K562 (cell line): ENCODE measurements at regions not wholly inside any gene's neighbourhood (a gene's known extent, or its start where the extent isn't known, plus 50 kb on each side); places are given as distances from the start of the nearest gene placed in this dataset.

Source experiments
- ATAC-seq: fragments of 200-7000 bp; cut with Tn5 transposase; 3 replicates; pipeline ENCODE4 v1.9.1; 2020; ENCODE audit warnings: moderate library complexity
- BruUV-seq: library from RNA; stranded (reverse); fragments of 400-500 nt; replicated peaks from 2 replicates; lab custom pipeline; 2021; lab: Mats Ljungman, UMichigan
- CTCF ChIA-PET: fragments of 300-600 bp; formaldehyde crosslinking; extraction: SDS; loops from one replicate; lab custom pipeline; 2021; ENCODE audit warnings: low intra/inter-chr PET ratio; lab: Yijun Ruan, JAX
- POLR2A ChIA-PET: fragments of 300-600, 350-650 bp; sonication (Branson Sonifier 250); formaldehyde crosslinking; extraction: SDS; loops from one replicate; lab custom pipeline; 2021; ENCODE audit warnings: antibody characterized with exemption, inconsistent platforms; lab: Yijun Ruan, JAX
- DNase-seq, 4 experiments: peaks; one replicate each; pipeline versions ENCODE4 v3.0.0 to v3.0.0-alpha.2; 2011 to 2018; ENCODE audit warnings: low spot score in 3 of 4, mixed read lengths in 3 of 4; ENCODE audit errors: extremely low read depth in 1 of 4
- FAIRE-seq: peaks from 2 replicates; lab custom pipeline; 2011; peaks lifted over from hg19 to GRCh38; lab: Jason Lieb, UNC
- H2AFZ ChIP-seq: 2 replicates; pipeline ENCODE4 v1.6.0; 2011; ENCODE audit warnings: low read depth, low read length, control low read depth, inconsistent platforms
- H3K27ac ChIP-seq: fragments of 200-600 bp; 3 replicates; pipeline ENCODE4 v1.8.0; 2011; ENCODE audit warnings: low read depth, mild to moderate bottlenecking, control low read depth, inconsistent platforms, low read length, moderate library complexity, mixed read lengths; ENCODE audit errors: extremely low read depth
- H3K27me3 ChIP-seq, 2 experiments: fragments of 300-600 bp in 1 of 2; 2 replicates in 1 of 2; 3 replicates in 1 of 2; pipeline versions ENCODE4 v1.6.0 to v1.8.0; 2011; ENCODE audit warnings: inconsistent platforms in 2 of 2, low read length in 2 of 2, mild to moderate bottlenecking in 1 of 2, mixed read lengths in 1 of 2, moderate library complexity in 1 of 2; ENCODE audit not compliant: control insufficient read depth in 2 of 2, insufficient read depth in 2 of 2
- H3K36me3 ChIP-seq: fragments of 300-600 bp; 3 replicates; pipeline ENCODE4 v1.8.0; 2011; ENCODE audit warnings: mild to moderate bottlenecking, low read length, inconsistent platforms; ENCODE audit not compliant: control insufficient read depth, insufficient read depth
- H3K4me1 ChIP-seq, 2 experiments: fragments of 200-600 bp in 1 of 2; replicated peaks in 1 of 2; 2 replicates in 1 of 2; 3 replicates in 1 of 2; pipeline versions ENCODE4 v1.5.1 to v1.8.0; 2011; ENCODE audit warnings: inconsistent platforms in 2 of 2, low read length in 2 of 2, mild to moderate bottlenecking in 1 of 2, mixed read lengths in 1 of 2, moderate library complexity in 1 of 2; ENCODE audit not compliant: control insufficient read depth in 2 of 2, insufficient read depth in 2 of 2
- H3K4me2 ChIP-seq: 2 replicates; pipeline ENCODE4 v1.6.1; 2011; ENCODE audit warnings: low read length, control low read depth, inconsistent platforms, mixed read lengths; ENCODE audit not compliant: insufficient read depth
- H3K4me3 ChIP-seq: fragments of 200-600 bp; sonication (generic), shearing (Covaris generic); 2 replicates; pipeline ENCODE4 v1.5.1; 2016; ENCODE audit warnings: control low read depth, inconsistent platforms
- H3K79me2 ChIP-seq: fragments of 200-600 bp; 3 replicates; pipeline ENCODE4 v1.8.0; 2011; ENCODE audit warnings: low read length, inconsistent platforms; ENCODE audit not compliant: control insufficient read depth, insufficient read depth
- H3K9ac ChIP-seq, 2 experiments: 2 replicates each; pipeline versions ENCODE4 v1.6.0 to v1.6.1; 2011; ENCODE audit warnings: low read depth in 2 of 2, low read length in 2 of 2, control low read depth in 1 of 2, inconsistent platforms in 1 of 2, mild to moderate bottlenecking in 1 of 2, mixed read lengths in 1 of 2; ENCODE audit not compliant: insufficient read depth in 1 of 2
- H3K9me1 ChIP-seq: one replicate; pipeline ENCODE4 v1.6.0; 2011; ENCODE audit warnings: inconsistent platforms, mild to moderate bottlenecking, low read length, moderate library complexity; ENCODE audit not compliant: control insufficient read depth, insufficient read depth
- H3K9me3 ChIP-seq: replicated peaks from 2 replicates; pipeline ENCODE4 v1.5.1; 2011; ENCODE audit warnings: low read depth, low read length, inconsistent platforms; ENCODE audit not compliant: control insufficient read depth, insufficient read depth
- H4K20me1 ChIP-seq: replicated peaks from 2 replicates; pipeline ENCODE4 v1.6.1; 2011; ENCODE audit warnings: low read length, inconsistent platforms, mixed read lengths; ENCODE audit not compliant: control insufficient read depth, insufficient read depth
- EHMT2 ChIP-seq: fragments of 450-650 bp; IDR thresholded peaks from 2 replicates; pipeline ENCODE4 v1.6.1; 2018; ENCODE audit warnings: antibody characterized with exemption
- IRF2 ChIP-seq: sonication (generic); formaldehyde crosslinking; IDR thresholded peaks from 2 replicates; pipeline ENCODE4 v1.8.1; 2022; ENCODE audit warnings: mild to moderate bottlenecking, missing genetic modification reagents
- KDM4B ChIP-seq, 2 experiments: fragments of 450-650 bp in 1 of 2; sonication (generic) in 1 of 2; IDR thresholded peaks; 2 replicates each; pipeline ENCODE4 v1.6.1; 2016 to 2017; ENCODE audit warnings: borderline replicate concordance in 2 of 2, antibody characterized with exemption in 1 of 2, low read depth in 1 of 2, mild to moderate bottlenecking in 1 of 2
- PML ChIP-seq: IDR thresholded peaks from 2 replicates; pipeline ENCODE4 v1.6.1; 2012; ENCODE audit warnings: low read length, inconsistent platforms
- RFX1 ChIP-seq: fragments of 450-650 bp; IDR thresholded peaks from 2 replicates; pipeline ENCODE4 v1.6.1; 2016; ENCODE audit warnings: mild to moderate bottlenecking, moderate library complexity
- TCF7 ChIP-seq: sonication (generic); IDR thresholded peaks from 2 replicates; pipeline ENCODE4 v1.6.1; 2016; ENCODE audit warnings: antibody characterized with exemption, borderline replicate concordance
- ZNF277 ChIP-seq: fragments of 250-450 bp; sonication (Bioruptor Pico); IDR thresholded peaks from 2 replicates; pipeline ENCODE4 v1.8.0; 2022; ENCODE audit warnings: inconsistent platforms, mild to moderate bottlenecking, moderate library complexity, borderline replicate concordance
- WGBS: fragments of 100-300 bp; shearing (Covaris generic); methylation state at CpG from one replicate; pipeline ENCODE4 v1.1.6; 2016; ENCODE audit warnings: low coverage, mixed read lengths; ENCODE audit not compliant: insufficient coverage; ENCODE audit errors: missing lambda C conversion rate; 5-methylcytosine and 5-hydroxymethylcytosine counted together
- in situ Hi-C: fragments of 300-500 bp; cut with MboI; formaldehyde crosslinking; loops from 4 replicates; pipeline ENCODE4 v1.15.0; 2018; ENCODE audit warnings: inconsistent platforms, mixed read lengths
- intact Hi-C: fragments of 100-400 bp; cut with micrococcal nuclease; formaldehyde crosslinking; loops from 2 replicates; pipeline ENCODE4 v1.14.2; 2022
- TF ChIP-seq, protein P1 (sequence below): fragments of 250-450 bp; sonication (Bioruptor Pico); IDR thresholded peaks from 2 replicates; pipeline ENCODE4 v1.5.0; 2021; ENCODE audit warnings: mild to moderate bottlenecking, borderline replicate concordance
- TF ChIP-seq, protein P2 (sequence below): sonication (generic); formaldehyde crosslinking; IDR thresholded peaks from 2 replicates; pipeline ENCODE4 v1.8.1; 2023; ENCODE audit warnings: mild to moderate bottlenecking, missing genetic modification reagents

GRCh38 chr2:63676135-63676534, 87.4 kb downstream of the MDH1 start:
- no peak for TF ChIP-seq EHMT2
- no peak for TF ChIP-seq PML
- TF ChIP-seq, protein P1, sequence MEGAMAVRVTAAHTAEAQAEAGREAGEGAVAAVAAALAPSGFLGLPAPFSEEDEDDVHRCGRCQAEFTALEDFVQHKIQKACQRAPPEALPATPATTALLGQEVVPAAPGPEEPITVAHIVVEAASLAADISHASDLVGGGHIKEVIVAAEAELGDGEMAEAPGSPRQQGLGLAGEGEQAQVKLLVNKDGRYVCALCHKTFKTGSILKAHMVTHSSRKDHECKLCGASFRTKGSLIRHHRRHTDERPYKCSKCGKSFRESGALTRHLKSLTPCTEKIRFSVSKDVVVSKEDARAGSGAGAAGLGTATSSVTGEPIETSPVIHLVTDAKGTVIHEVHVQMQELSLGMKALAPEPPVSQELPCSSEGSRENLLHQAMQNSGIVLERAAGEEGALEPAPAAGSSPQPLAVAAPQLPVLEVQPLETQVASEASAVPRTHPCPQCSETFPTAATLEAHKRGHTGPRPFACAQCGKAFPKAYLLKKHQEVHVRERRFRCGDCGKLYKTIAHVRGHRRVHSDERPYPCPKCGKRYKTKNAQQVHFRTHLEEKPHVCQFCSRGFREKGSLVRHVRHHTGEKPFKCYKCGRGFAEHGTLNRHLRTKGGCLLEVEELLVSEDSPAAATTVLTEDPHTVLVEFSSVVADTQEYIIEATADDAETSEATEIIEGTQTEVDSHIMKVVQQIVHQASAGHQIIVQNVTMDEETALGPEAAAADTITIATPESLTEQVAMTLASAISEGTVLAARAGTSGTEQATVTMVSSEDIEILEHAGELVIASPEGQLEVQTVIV, result no peak
- no peak for TF ChIP-seq ZNF277 (CRISPR knock-in tag)
- TF ChIP-seq IRF2 (CRISPR knock-in tag), result no peak
- TF ChIP-seq RFX1, result no peak
- TF ChIP-seq KDM4B (IDR thresholded peaks at IDR 0.05; ENCODE audit: borderline replicate concordance in 2 of 2, low read depth in 1 of 2), result no peak
- TF ChIP-seq TCF7, result no peak
- TF ChIP-seq, protein P2, sequence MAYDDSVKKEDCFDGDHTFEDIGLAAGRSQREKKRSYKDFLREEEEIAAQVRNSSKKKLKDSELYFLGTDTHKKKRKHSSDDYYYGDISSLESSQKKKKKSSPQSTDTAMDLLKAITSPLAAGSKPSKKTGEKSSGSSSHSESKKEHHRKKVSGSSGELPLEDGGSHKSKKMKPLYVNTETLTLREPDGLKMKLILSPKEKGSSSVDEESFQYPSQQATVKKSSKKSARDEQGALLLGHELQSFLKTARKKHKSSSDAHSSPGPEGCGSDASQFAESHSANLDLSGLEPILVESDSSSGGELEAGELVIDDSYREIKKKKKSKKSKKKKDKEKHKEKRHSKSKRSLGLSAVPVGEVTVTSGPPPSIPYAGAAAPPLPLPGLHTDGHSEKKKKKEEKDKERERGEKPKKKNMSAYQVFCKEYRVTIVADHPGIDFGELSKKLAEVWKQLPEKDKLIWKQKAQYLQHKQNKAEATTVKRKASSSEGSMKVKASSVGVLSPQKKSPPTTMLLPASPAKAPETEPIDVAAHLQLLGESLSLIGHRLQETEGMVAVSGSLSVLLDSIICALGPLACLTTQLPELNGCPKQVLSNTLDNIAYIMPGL (CRISPR knock-in tag), result no peak
- no TSS peak for BruUV-seq
- no peak for ATAC-seq
- Histone ChIP-seq H3K4me1 (no peaks in the 10 kb centered on the region), H2AFZ (no peak overlapping the region), H3K4me2 (no peak overlapping the region), H3K79me2 (no peaks in the 10 kb centered on the region), H3K9me1 (no peaks in the 10 kb centered on the region), H3K27me3 (peaks cover under 1 to 3% of the 10 kb centered on the region in 2 experiments; a peak in 3 of 5 replicates), H3K27ac (no peak overlapping the region), H3K9me3 (no peaks in the 10 kb centered on the region), H3K9ac (no peak overlapping the region), H4K20me1 (no peaks in the 10 kb centered on the region), H3K36me3 (no peaks in the 10 kb centered on the region), H3K4me3 (no peak overlapping the region)
- WGBS, result 4% methylated on average over 2 of the region's 2 CpGs
- in situ Hi-C loops (no loop called here), intact Hi-C loops (no loop called here)
- no peak for DNase-seq
- ChIA-PET CTCF (no interaction called here), POLR2A (no interaction called here)
- no peak for FAIRE-seq
